NCI-H1417 (cell line): ENCODE measurements at regions not wholly inside any gene's neighbourhood (a gene's known extent, or its start where the extent isn't known, plus 50 kb on each side); places are given as distances from the start of the nearest gene placed in this dataset.

Experiments used
- DNase-seq, 3 experiments: peaks; one replicate each; lab custom pipeline; 2025; lab: John Stamatoyannopoulos, UW

- no peak for DNase-seq
Measured at GRCh38 chr15:93164409-93164808, 75.4 kb upstream of the RGMA start.

- DNase-seq, result no peak
Measured at GRCh38 chr15:93162560-93162959, 73.5 kb upstream of the RGMA start.

GRCh38 chr15:93159930-93160329 is 70.9 kb upstream of the RGMA start:
- DNase-seq, result no peak

- DNase-seq, result no peak
Measured at GRCh38 chr15:93158097-93158900, 69.3 kb upstream of the RGMA start.

- DNase-seq, result no peak
Measured at GRCh38 chr15:93154666-93155065, 65.7 kb upstream of the RGMA start.

- no peak for DNase-seq
Measured at GRCh38 chr15:93152951-93153350, 63.9 kb upstream of the RGMA start.

GRCh38 chr15:93152360-93152759 is 63.3 kb upstream of the RGMA start:
- no peak for DNase-seq

- DNase-seq, result no peak
Measured at GRCh38 chr15:93150910-93151881, 62.2 kb upstream of the RGMA start.

- DNase-seq, result no peak
Measured at GRCh38 chr15:93146601-93147000, 57.6 kb upstream of the RGMA start.

- DNase-seq, result no peak
Measured at GRCh38 chr15:93146196-93146595, 57.2 kb upstream of the RGMA start.

- DNase-seq, result no peak
Measured at GRCh38 chr15:93144463-93145236, 55.6 kb upstream of the RGMA start.

GRCh38 chr15:93143186-93143585 is 54.2 kb upstream of the RGMA start:
- no peak for DNase-seq

GRCh38 chr15:93141371-93141794 is 52.4 kb upstream of the RGMA start:
- no peak for DNase-seq

- no peak for DNase-seq
Measured at GRCh38 chr15:93139436-93139835, 50.4 kb upstream of the RGMA start.

- no peak for DNase-seq
Measured at GRCh38 chr15:93138681-93139250, 49.8 kb upstream of the RGMA start.
